Hypothalamus (tissue), 51 donors: ENCODE measurements at regions not wholly inside any gene's neighbourhood (a gene's known extent, or its start where the extent isn't known, plus 50 kb on each side); places are given as distances from the start of the nearest gene placed in this dataset.
A peak's percentile ranks its signal among the peaks of the same experiment; 100 is the strongest.
"Not testable (repeated sequence)": the region's sequence is repeated elsewhere in the genome, so short reads cannot be mapped to it uniquely, and the experiment has no call there.

Experiments
- DNase-seq, 51 donors: peaks; one replicate each; lab custom pipeline; 2025; lab: John Stamatoyannopoulos, UW

GRCh38 chr10:64586934-64587503, 1065.8 kb downstream of the REEP3 start:
- DNase-seq: no peak

GRCh38 chr10:64594072-64594471, 1072.9 kb downstream of the REEP3 start:
- DNase-seq: no peak

- DNase-seq: no peak
Measured at GRCh38 chr10:64598600-64598999, 1077.4 kb downstream of the REEP3 start.

- DNase-seq: no peak
Measured at GRCh38 chr10:64601298-64601697, 1080.1 kb downstream of the REEP3 start.

GRCh38 chr10:64617085-64617484, 1095.9 kb downstream of the REEP3 start:
- DNase-seq: no peak

GRCh38 chr10:64619102-64619501, 1097.9 kb downstream of the REEP3 start:
- DNase-seq: no peak

- no peak for DNase-seq
Measured at GRCh38 chr10:64626924-64627323, 1105.7 kb downstream of the REEP3 start.

GRCh38 chr10:64630534-64630933, 1109.3 kb downstream of the REEP3 start:
- no peak for DNase-seq

GRCh38 chr10:64635906-64636305, 1114.7 kb downstream of the REEP3 start:
- DNase-seq: peak in 1 of 51 donors; percentile 59

- peak in 9 of 51 donors; percentile 4 to 69 (median 34) for DNase-seq
Measured at GRCh38 chr10:64636461-64636860, 1115.3 kb downstream of the REEP3 start.

- no peak for DNase-seq
Measured at GRCh38 chr10:64637939-64638338, 1116.7 kb downstream of the REEP3 start.

GRCh38 chr10:64648915-64649314, 1127.7 kb downstream of the REEP3 start:
- peak in 3 of 51 donors; percentile 4 to 33 (median 6) for DNase-seq

- DNase-seq: no peak
Measured at GRCh38 chr10:64658528-64658927, 1137.3 kb downstream of the REEP3 start.

- DNase-seq: no peak
Measured at GRCh38 chr10:64659311-64659710, 1138.1 kb downstream of the REEP3 start.

- DNase-seq: no peak
Measured at GRCh38 chr10:64682043-64682442, 1160.8 kb downstream of the REEP3 start.

GRCh38 chr10:64690194-64690593, 1169.0 kb downstream of the REEP3 start:
- DNase-seq: no peak

GRCh38 chr10:64699244-64699643, 1178.0 kb downstream of the REEP3 start:
- no peak for DNase-seq

- not testable (repeated sequence) for DNase-seq
Measured at GRCh38 chr10:64702086-64702485, 1180.9 kb downstream of the REEP3 start.

GRCh38 chr10:64708884-64709681, 1187.9 kb downstream of the REEP3 start:
- DNase-seq: no peak

- DNase-seq: no peak
Measured at GRCh38 chr10:64726466-64726865, 1205.3 kb downstream of the REEP3 start.

- no peak for DNase-seq
Measured at GRCh38 chr10:64731016-64731415, 1209.8 kb downstream of the REEP3 start.

- DNase-seq: peak in 1 of 51 donors; percentile 8
Measured at GRCh38 chr10:64732372-64732957, 1211.3 kb downstream of the REEP3 start.
